ENCODE measurements at regions not wholly inside any gene's neighbourhood (a gene's known extent, or its start where the extent isn't known, plus 50 kb on each side); places are given as distances from the start of the nearest gene placed in this dataset.
A peak's percentile ranks its signal among the peaks of the same experiment; 100 is the strongest.
"Not testable (repeated sequence)": the region's sequence is repeated elsewhere in the genome, so short reads cannot be mapped to it uniquely, and the experiment has no call there.

- DNase-seq (ENCODE audit: low spot score) = not testable (repeated sequence)
These were observed 201.9 kb downstream of the SEC14L1 start for GRCh38 chr17:77342656-77342990.

DNA sequence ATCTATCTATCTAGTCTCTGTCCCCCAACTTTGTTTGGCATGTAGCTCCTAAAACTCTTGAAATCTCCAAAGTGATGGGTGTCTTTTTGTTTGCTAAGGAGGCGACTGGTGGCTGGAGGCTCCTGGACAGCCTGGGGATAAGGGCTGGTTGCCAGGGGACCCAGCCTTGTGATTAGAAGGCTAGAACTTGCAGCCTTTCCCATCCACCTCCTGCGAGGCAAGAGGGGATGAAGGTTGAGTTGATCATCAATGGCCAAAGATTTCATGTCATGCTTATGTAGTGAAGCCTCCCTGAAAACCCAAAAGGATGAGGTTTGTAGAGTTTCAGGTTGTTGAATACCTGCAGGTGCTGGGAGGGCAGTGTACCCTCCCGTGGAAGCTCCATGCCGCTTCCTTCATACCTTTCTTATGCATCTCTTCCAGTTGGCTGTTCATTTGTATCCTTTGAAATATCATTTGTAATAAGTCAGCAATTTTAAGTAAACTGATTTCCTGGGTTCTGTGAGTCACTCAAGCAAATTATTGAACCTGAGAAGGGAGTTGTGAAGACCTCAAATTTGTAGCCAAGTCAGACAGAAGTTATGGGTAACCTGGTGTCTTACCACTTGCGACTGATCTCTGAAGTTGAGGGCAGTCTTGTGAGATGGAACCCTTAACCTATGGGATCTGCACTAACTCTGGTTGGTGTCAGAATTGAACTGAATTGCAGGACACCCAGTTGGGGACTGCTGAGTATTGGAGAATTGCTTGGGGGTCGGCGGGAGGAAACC is 202.4 kb downstream of the SEC14L1 start:
- peak; percentile 82 for DNase-seq (ENCODE audit: low spot score)

DNA sequence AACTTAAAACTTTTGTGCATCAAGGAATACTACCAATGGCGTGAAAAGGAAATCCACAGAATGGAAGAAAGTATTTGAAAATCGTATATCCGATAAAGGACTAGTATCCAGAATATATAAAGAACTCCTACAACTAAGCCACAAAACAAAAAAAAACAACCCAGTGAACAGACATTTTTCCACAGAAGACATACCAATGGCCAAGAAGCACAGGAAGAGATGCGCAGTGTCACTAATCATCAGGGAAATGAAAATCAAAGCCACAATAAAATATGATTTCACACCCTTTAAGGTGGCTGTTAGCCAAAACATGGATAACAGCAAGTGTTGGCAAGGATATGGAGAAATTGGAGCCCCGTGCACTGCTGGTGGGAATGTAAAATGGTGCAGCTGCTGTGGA is 203.3 kb downstream of the SEC14L1 start:
- DNase-seq (ENCODE audit: low spot score) = no peak

DNA sequence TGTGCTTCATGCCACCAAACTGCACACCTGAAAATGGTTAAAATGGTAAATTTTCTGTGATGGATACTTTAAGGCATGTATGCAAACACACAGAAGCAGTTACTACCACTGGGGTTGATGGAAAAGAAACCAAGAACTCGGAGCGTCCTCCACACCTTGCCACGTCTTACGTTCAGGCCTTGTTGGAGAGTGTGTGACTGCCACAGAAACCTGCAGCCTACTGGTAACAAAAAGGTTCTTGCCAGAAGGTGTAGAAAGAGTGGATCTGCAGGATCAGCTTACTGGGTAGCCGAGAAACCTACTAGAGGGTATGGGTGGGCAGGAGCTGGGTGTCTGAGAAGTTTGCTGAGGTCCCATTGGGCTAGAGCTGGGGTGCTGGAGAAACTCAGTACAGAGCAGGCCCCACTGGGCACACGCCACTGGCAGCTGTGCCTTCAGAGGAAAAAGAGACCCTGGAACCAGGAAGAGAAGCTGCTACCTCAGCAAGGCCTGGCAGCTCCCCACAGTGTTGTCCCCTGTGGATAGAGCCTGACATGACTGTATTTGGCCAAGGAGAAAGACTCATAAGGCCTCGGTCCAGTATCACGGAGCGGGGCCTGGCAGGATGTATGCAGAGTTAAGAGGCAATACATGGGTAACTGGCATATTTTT is 204.6 kb downstream of the SEC14L1 start:
- no peak for DNase-seq (ENCODE audit: low spot score)

GRCh38 chr17:77346765-77347164 is 206.0 kb downstream of the SEC14L1 start:
- no peak for DNase-seq (ENCODE audit: low spot score)

GRCh38 chr17:77347544-77347943 is 206.8 kb downstream of the SEC14L1 start:
- DNase-seq (ENCODE audit: low spot score) = no peak

- DNase-seq (ENCODE audit: low spot score) = peak; percentile 35
These were observed 209.4 kb downstream of the SEC14L1 start for GRCh38 chr17:77349976-77350830.

GRCh38 chr17:77352441-77352840 is 211.7 kb downstream of the SEC14L1 start:
- no peak for DNase-seq (ENCODE audit: low spot score)

DNA sequence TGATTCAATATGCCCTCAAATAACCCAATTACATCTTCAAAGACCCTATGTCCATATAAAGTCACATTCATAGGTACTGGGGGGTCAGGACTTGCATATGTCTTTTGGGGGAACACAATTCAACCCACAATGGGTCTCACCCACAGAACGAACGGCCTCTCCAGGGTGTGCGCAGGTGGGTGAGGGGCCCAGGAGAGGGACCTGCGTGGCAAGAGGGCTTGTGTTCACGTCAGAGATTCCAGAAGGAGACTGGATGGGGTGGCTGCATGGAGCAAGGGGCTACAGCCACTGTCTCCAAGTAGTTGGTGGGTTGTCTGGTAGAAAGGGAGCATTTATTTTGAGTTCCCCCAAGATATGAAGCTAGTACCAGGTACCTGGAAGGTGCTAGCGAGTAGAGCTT is 212.2 kb downstream of the SEC14L1 start:
- no peak for DNase-seq (ENCODE audit: low spot score)

DNA sequence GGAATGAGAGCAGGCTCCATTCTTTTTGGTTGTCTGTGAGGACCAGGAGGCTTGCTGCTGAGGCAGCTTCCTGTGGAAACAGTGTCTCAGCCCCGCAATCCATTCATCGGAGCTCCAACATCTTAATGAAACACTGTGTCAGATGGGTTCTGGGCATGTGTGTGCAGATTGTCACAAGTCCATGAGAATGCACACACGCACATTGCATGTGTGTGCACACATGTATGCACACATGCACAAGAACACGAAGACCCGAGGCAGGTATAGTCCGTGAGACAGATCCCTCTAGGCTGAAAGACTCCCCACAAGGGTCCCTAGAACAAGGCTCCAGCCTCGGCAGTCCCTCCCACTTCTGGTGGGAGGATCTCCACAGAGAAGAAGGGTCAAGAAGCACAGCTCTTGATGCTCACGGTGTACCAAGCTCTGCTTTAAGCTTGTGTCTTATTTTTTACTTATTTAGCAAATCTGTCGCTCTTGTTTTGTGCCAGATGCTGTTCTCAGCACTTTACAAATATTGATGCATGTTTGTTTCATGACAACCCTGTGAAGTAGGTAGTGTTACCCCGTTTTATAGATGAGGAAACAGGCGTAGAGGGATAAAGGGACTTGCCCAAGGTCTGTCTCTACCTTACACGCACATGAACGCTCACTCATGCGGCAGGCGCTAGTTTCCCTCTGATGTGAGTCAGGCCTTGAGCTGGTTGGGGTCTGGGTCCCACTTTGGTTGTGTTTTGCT is 213.1 kb downstream of the SEC14L1 start:
- DNase-seq (ENCODE audit: low spot score) = peak; percentile 51

DNA sequence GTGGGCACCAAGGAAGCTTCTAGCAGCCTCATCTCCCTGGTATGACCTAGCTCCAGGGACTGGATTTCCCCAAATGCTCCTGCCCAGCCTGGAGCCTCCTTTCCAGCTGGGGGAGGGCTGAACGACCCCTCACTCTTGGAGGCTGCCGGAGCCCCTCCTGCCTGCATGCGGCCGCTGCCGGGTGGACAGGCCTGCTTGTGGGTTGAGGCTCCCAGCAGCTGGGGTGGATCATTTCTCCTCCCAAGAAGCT is 213.6 kb downstream of the SEC14L1 start:
- no peak for DNase-seq (ENCODE audit: low spot score)

DNA sequence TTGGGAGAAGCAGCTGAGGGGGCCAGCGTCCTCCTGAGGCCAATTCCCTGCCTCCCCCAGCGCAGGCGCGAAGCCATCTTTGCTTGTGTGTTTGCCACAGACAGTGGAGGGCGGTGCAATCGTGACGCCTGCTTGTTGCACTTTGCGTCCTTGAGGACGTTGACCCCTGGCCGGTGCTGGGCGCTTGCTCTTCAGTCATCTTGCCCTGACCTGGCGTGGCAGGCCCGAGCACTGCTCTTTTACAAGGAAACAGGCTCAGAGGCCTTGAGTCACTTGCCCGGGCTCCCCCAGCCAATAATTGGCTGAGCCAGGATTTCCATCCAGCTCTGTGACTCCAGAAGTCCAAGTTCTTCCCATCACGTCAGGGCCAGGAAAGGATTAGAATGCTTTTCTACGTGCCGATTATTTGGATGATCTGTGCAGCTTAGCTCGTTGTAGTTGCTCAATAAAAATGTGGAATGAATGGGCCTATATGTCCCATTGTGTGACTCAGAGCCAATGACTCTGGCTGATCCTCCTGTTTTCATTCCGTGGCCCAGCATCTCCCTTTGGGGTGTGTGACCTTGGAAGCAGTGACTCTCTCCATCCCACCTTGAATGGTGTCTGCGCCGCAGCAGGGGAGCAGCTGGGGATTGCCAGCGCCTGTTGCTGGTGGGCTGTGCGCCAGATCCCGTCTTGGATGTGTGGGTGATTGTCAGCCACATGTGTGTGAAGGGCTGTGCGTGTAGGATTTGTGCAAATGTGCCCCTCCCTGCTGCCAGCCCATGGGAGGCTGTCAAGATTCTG is 214.1 kb downstream of the SEC14L1 start:
- DNase-seq (ENCODE audit: low spot score) = peak; percentile 82

DNA sequence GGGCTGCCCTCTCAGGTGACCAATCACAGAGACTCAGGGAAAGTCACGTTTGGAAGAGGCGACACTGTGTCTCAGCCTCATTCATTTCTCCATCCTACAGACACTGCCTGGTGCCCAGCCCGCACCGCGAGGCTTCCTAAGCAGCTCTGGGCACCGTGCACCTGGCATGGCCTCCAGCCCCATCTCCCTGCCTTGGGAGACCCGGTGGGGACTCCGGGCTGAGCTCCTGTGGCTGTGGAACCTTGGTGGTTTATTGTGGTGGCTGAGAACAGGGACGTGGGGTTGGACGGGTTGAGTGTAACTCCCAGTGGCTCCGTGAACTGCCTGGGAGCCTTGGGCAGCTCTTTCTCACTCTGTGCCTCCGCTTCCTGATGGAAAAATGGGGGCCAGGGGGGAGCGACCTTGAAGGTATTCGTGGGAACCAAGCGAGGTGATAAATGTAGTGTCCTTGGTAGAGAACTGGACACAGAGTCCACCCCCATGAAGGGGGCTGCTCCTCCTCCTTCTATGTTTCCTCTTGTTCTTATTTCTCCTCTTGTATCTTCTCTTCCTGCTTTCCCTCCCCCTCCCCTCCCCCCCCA is 215.4 kb downstream of the SEC14L1 start:
- DNase-seq (ENCODE audit: low spot score) = no peak

DNA sequence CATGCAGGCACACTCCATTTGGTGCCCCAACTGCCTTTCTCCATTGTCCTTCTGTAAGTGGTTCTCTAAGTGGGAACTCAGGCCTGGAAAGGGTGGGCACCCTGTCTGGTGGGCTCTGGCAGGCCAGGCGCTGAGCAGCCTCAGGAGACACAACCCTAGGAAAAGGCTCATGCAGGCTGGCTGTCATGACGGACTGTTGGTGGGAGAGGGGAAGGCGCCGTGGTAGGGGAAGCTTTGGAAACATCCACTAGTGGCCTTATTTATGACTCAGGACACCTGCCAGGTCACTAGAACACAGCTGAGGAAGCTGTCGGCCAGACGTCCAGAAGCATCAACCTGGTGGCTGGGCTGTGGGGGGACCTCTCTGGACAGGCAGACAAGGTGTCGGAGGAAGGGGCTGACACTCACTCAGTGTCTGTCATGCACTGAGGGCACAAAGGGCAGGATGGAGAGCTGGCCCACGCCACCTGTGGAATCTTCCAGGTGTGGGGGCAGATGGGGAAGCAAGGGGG is 216.0 kb downstream of the SEC14L1 start:
- DNase-seq (ENCODE audit: low spot score) = no peak

DNA sequence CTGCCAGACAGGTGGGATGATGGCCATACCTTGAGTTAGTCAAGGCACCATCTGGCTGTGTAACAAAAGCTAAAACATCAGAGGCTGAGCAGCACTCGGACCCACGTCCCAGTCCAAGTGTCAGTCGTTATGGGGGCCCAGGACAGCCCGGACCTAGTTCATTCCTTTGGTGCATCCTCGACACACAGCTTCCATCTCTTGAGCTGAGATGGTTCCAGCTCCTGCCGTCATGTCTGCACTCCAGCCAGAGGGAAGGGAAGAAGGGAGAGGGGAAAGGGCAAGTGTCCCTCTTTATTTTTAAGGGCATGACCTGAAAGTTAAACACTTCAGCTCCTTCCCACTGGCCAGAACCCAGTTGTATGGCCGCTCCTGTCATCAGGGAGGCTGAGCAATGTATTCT is 218.0 kb downstream of the SEC14L1 start:
- no peak for DNase-seq (ENCODE audit: low spot score)

DNA sequence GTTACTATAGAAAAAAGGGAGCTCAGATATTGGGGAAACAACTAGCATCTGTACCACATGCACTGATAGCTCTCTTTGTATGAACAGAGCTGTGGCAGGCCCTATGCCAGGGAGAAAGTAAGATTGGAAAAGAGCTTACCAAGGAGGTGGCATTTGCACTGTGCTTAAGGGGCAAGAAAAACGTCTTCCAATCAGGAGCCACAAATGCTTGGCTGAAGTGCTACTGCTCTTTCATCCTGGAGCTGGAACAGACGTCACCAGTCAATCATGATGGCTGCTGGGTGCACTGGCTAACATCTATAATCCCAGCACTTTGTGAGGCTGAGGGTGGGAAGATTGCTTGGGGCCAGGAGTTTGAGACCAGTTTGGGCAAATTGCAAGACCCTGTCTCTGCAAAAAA is 218.5 kb downstream of the SEC14L1 start:
- no peak for DNase-seq (ENCODE audit: low spot score)

DNA sequence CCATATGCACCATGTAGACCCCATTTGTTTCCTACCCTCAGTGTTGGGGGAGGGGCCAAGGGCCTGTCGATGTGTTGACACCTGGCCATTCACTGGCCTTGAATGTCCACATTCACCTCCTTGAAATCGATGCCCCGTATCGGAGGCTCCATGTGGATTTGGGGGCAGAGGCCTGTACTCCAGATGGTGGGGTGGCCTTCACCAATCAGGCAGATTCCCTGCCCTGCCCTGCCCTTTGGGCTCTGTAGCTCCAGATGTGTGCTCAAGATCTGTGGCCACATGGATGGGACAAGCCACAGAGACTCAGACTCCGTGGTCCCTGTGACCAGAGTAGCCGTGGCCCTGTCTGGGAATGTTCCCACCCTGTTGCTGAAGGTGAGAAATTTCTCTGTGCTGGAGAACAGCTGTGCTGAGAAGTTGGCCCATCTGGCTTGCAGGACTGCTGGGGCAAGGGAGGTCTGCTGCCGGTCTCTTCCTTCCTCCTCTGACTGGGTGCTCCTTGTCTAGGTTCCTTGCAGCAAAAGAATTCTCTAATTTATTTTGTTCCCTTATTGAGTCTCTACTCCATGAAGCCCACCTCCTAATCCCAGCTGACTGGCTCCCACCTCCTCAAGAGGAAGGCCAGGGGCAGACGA is 221.3 kb downstream of the SEC14L1 start:
- no peak for DNase-seq (ENCODE audit: low spot score)

GRCh38 chr17:77363821-77364361 is 223.1 kb downstream of the SEC14L1 start:
- DNase-seq (ENCODE audit: low spot score) = peak; percentile 83

- no peak for DNase-seq (ENCODE audit: low spot score)
These were observed 223.7 kb downstream of the SEC14L1 start for GRCh38 chr17:77364381-77364911.

- no peak for DNase-seq (ENCODE audit: low spot score)
These were observed 224.3 kb downstream of the SEC14L1 start for GRCh38 chr17:77364941-77365583.

Measured in kidney tubule cell (primary cell).